Ishikawa (cell line): ENCODE measurements at regions not wholly inside any gene's neighbourhood (a gene's known extent, or its start where the extent isn't known, plus 50 kb on each side); places are given as distances from the start of the nearest gene placed in this dataset.

Experiments used
- CEBPB ChIP-seq: IDR thresholded peaks from 2 replicates; pipeline ENCODE4 v1.6.1; 2012
- EGR1 ChIP-seq: IDR thresholded peaks from 2 replicates; pipeline ENCODE4 v1.6.1; 2012
- RAD21 ChIP-seq: IDR thresholded peaks from 2 replicates; pipeline ENCODE4 v1.6.1; 2012; ENCODE audit warnings: low read depth
- YY1 ChIP-seq: IDR thresholded peaks from 2 replicates; pipeline ENCODE4 v1.6.1; 2012; ENCODE audit warnings: low read depth

DNA sequence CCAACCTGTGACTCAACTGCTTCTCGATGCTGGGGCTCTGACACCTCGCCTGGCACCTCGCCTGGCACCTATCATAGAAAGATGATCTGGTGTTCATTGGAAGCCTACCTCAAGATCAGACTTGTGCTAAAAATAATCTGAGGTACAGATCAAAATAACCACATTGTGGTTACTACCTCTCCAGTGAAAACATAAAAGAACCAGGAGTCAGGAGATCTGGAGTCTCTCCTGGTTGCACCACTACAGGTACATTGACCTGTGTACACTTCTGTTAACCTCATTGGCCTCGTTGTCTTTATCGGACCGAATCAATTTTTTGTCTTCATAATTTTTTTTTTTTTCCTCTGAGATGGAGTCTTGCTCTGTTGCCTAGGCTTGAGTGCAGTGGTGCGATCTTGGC is 695.9 kb downstream of the HDGFL1 start:
- TF ChIP-seq CEBPB (no peak), YY1 (no peak), RAD21 (no peak), EGR1 (no peak)
